ENCODE measurements at regions not wholly inside any gene's neighbourhood (a gene's known extent, or its start where the extent isn't known, plus 50 kb on each side); places are given as distances from the start of the nearest gene placed in this dataset.
A peak's percentile ranks its signal among the peaks of the same experiment; 100 is the strongest.

DNA sequence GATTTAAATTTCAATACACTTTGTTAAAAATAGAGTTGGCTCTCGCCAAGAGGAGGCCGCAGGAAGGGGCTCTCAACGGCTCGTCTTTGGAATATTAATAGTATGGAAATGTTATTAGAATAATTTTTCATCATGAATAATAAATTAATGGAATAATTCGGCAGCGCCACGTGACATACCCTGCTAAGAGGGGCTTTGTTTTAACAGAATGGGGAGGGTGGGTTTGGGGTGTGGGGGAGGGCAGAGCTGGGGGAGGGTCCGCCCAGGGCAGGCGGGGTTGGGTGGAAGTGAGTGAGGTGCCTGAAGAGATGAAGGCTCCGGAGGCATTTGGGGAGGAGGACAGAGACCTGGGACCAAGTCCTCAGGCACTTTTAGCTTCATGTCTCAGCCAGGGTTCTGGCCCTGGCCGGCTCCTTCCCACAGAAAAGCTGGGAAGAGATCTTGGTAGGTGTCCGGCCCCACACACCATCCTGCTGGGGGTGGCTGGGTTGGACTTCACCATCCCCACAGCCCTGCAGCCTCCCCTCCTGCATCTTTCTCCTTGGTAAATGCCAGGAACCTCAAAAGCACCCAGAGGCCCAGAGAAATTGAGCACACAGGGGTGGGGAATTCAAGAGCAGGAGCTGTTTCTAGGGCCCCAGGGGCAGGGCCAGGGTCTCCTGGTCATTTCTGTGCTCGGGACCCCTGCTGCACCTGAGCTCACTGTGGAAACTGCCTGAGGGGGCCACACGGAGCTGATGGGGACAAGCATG lies 93.6 kb upstream of the BHLHE23 start:
- H3K4me3 Mint-ChIP-seq = peak overlapping the region in 3 of 10 donors; percentile 9 to 14 (median 13)
- H3K27me3 ChIP-seq (ENCODE audit: control insufficient read depth in 2 of 2, insufficient read depth in 2 of 2, low read length in 2 of 2) = no peaks in the 10 kb centered on the region
- intact Hi-C loops (cut with micrococcal nuclease) = loop anchor here in 1 of 2 donors (5.0 to 10.0 kb wide), 5 partner anchors 146 to 863 kb away; partner anchors contain the start of genes ADRM1, DIDO1, OSBPL2 and SLC17A9
- ATAC-seq (no peak), DNase-seq (no peak)
- H3K4me3 ChIP-seq (ENCODE audit: low read length) = no peak overlapping the region
- no peaks in the 10 kb centered on the region for H3K27me3 Mint-ChIP-seq
- H3K27ac Mint-ChIP-seq = peak overlapping the region in 3 of 9 donors; percentile 47 to 72 (median 70)
- peaks cover 0 to 7% (median 0%) of the 10 kb centered on the region in 11 donors for H3K9me3 Mint-ChIP-seq
- H3K4me1 ChIP-seq (ENCODE audit: control insufficient read depth in 2 of 2, insufficient read depth in 2 of 2, low read length in 2 of 2) = no peaks in the 10 kb centered on the region
- H3K9me3 ChIP-seq (ENCODE audit: control insufficient read depth in 2 of 3, low read length in 3 of 3) = no peaks in the 10 kb centered on the region
- ChIA-PET POLR2A (no interaction called here), CTCF (no interaction called here)
- no peak overlapping the region for H3K27ac ChIP-seq (ENCODE audit: low read depth, low read length)
- peaks cover 0 to 8% (median 5%) of the 10 kb centered on the region in 7 donors for H3K4me1 Mint-ChIP-seq
- peaks cover 0 to 3% (median 0%) of the 10 kb centered on the region in 5 donors for H3K36me3 Mint-ChIP-seq
- H3K36me3 ChIP-seq (ENCODE audit: control insufficient read depth in 2 of 3, insufficient read depth in 3 of 3, low read length in 3 of 3) = no peaks in the 10 kb centered on the region

DNA sequence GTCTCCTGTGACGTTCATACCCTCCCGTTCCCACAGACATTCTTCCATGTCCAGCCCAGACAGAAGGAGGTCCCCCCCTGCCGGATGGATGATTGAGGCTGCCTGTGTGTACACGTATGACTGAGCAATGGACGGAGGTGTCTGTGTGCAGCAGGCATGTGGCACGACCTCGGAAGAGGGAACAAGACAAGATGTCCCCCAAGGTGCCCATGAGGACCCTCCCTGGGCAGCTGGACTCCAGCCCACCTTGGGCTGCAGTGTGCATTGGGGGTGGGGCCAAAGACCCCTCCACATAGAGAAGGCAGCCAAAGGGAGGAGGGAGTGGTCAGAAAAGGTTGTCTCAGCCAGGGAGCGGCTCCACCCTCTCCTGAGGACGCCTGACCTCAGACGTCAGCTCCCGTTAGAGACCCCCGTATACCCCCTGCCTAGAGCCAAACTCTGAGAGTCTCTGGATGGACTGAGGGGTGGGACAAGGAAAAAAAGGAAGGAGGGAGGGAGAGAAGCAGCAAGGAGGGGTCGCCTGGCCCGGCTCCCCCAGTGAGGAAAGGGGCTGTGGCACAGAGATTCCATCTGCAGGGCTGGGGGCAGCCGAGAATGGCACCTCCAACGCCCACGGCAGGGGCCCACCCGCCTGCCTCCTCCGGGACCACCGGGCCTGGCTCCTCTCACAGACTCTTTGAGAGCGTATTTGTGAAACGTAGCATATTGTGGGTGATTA lies 92.9 kb upstream of the BHLHE23 start:
- peak overlapping the region in 1 of 10 donors; percentile 32 for H3K4me3 Mint-ChIP-seq
- no peak overlapping the region for H3K4me3 ChIP-seq (ENCODE audit: low read length)
- H3K4me1 ChIP-seq (ENCODE audit: control insufficient read depth in 2 of 2, insufficient read depth in 2 of 2, low read length in 2 of 2) = no peaks in the 10 kb centered on the region
- intact Hi-C loops (cut with micrococcal nuclease) = loop anchor here in 1 of 2 donors (5.0 to 10.0 kb wide), 5 partner anchors 145 to 862 kb away; partner anchors contain the start of genes ADRM1, DIDO1, OSBPL2 and SLC17A9
- no peaks in the 10 kb centered on the region for H3K36me3 ChIP-seq (ENCODE audit: control insufficient read depth in 2 of 3, insufficient read depth in 3 of 3, low read length in 3 of 3)
- POLR2A ChIA-PET = no interaction called here
- CTCF ChIA-PET = no interaction called here
- H3K27ac Mint-ChIP-seq = peak overlapping the region in 2 of 9 donors; percentile 70 to 72
- H3K9me3 ChIP-seq (ENCODE audit: control insufficient read depth in 2 of 3, low read length in 3 of 3) = no peaks in the 10 kb centered on the region
- H3K9me3 Mint-ChIP-seq = peaks cover 0 to 7% (median 0%) of the 10 kb centered on the region in 11 donors
- DNase-seq = peak in 1 of 9 donors; percentile 14
- peaks cover 0 to 2% (median 0%) of the 10 kb centered on the region in 5 donors for H3K27me3 Mint-ChIP-seq
- no peak overlapping the region for H3K27ac ChIP-seq (ENCODE audit: low read depth, low read length)
- no peak for ATAC-seq
- H3K36me3 Mint-ChIP-seq = peaks cover 0 to 3% (median 0%) of the 10 kb centered on the region in 5 donors
- no peaks in the 10 kb centered on the region for H3K27me3 ChIP-seq (ENCODE audit: control insufficient read depth in 2 of 2, insufficient read depth in 2 of 2, low read length in 2 of 2)
- H3K4me1 Mint-ChIP-seq = peaks cover 0 to 8% (median 5%) of the 10 kb centered on the region in 7 donors

DNA sequence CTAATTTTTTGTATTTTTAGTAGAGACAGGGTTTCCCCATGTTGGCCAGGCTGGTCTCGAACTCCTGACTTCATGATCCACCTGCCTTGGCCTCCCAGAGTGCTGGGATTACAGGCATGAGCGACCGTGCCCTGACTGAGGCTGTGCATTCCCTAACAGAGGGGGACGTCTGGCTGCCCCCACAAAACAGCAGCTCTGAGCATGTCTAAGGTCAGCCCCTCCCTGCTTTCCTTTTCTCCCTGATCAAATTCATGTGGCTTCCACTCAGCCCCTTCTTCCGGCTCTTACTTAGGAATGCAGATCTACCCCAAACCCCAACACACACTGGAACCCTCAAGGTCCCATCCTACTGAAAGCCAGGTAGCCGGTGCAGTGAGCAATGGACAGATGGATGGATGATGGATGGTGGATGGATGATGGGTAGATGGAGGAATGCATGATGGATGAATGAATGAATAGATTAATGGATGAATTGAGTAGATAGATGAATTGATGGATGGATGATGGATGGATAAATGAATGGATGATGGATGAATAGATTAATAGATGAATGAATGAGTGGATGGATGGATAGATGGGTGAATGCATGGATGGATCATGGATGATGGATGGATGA lies 91.5 kb upstream of the BHLHE23 start:
- intact Hi-C loops (cut with micrococcal nuclease) = no loop called here
- ChIA-PET CTCF (no interaction called here), POLR2A (no interaction called here)
- Histone ChIP-seq H3K27me3 (ENCODE audit: control insufficient read depth in 2 of 2, insufficient read depth in 2 of 2, low read length in 2 of 2) (no peaks in the 10 kb centered on the region), H3K36me3 (ENCODE audit: control insufficient read depth in 2 of 3, insufficient read depth in 3 of 3, low read length in 3 of 3) (no peaks in the 10 kb centered on the region), H3K27ac (ENCODE audit: low read depth, low read length) (no peak overlapping the region), H3K9me3 (ENCODE audit: control insufficient read depth in 2 of 3, low read length in 3 of 3) (no peaks in the 10 kb centered on the region), H3K4me3 (ENCODE audit: low read length) (no peak overlapping the region), H3K4me1 (ENCODE audit: control insufficient read depth in 2 of 2, insufficient read depth in 2 of 2, low read length in 2 of 2) (no peaks in the 10 kb centered on the region)
- no peak overlapping the region for H3K4me3 Mint-ChIP-seq
- no peak for ATAC-seq
- H3K27me3 Mint-ChIP-seq = peaks cover 0 to 3% (median 0%) of the 10 kb centered on the region in 5 donors
- H3K27ac Mint-ChIP-seq = no peak overlapping the region
- H3K4me1 Mint-ChIP-seq = peaks cover 0 to 8% (median 5%) of the 10 kb centered on the region in 7 donors
- no peak for DNase-seq
- peaks cover 0 to 7% (median 0%) of the 10 kb centered on the region in 11 donors for H3K9me3 Mint-ChIP-seq
- peaks cover 0 to 2% (median 0%) of the 10 kb centered on the region in 5 donors for H3K36me3 Mint-ChIP-seq

DNA sequence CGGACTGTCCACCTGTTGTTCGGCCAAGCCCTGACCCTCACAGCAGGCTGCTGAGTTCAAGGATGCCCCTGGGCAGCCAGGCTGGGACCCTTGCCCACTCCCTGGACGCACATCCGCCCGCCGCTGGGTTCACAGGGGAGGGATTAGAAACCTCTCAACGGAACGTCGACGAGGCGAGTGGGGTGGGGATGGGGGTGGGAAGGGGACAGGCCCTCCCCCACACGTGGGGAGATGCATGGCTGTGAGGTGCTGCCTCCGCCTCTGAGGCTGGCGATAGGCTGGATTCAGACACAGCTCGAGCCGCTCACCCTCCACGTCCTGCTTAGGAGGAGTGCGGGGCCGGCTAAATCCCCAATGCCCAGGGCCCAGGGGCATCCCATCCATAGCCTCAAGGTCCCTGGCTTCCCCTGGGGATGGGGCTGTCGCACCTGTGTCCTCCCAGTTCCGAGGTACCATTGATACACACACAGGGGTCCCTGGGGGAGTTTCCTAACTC lies 90.6 kb upstream of the BHLHE23 start:
- ChIA-PET CTCF (no interaction called here), POLR2A (no interaction called here)
- intact Hi-C loops (cut with micrococcal nuclease) = no loop called here
- Histone ChIP-seq H3K27ac (ENCODE audit: low read depth, low read length) (no peak overlapping the region), H3K4me1 (ENCODE audit: control insufficient read depth in 2 of 2, insufficient read depth in 2 of 2, low read length in 2 of 2) (no peaks in the 10 kb centered on the region), H3K4me3 (ENCODE audit: low read length) (no peak overlapping the region), H3K36me3 (ENCODE audit: control insufficient read depth in 2 of 3, insufficient read depth in 3 of 3, low read length in 3 of 3) (no peaks in the 10 kb centered on the region), H3K27me3 (ENCODE audit: control insufficient read depth in 2 of 2, insufficient read depth in 2 of 2, low read length in 2 of 2) (no peaks in the 10 kb centered on the region), H3K9me3 (ENCODE audit: control insufficient read depth in 2 of 3, low read length in 3 of 3) (no peaks in the 10 kb centered on the region)
- Mint-ChIP-seq H3K27me3 (peaks cover 0 to 7% (median 0%) of the 10 kb centered on the region in 5 donors), H3K4me1 (peaks cover 0 to 6% (median 5%) of the 10 kb centered on the region in 7 donors), H3K4me3 (no peak overlapping the region), H3K9me3 (peaks cover 0 to 7% (median 0%) of the 10 kb centered on the region in 11 donors), H3K27ac (no peak overlapping the region), H3K36me3 (no peaks in the 10 kb centered on the region)
- ATAC-seq (no peak), DNase-seq (peak in 1 of 9 donors; percentile 16)

DNA sequence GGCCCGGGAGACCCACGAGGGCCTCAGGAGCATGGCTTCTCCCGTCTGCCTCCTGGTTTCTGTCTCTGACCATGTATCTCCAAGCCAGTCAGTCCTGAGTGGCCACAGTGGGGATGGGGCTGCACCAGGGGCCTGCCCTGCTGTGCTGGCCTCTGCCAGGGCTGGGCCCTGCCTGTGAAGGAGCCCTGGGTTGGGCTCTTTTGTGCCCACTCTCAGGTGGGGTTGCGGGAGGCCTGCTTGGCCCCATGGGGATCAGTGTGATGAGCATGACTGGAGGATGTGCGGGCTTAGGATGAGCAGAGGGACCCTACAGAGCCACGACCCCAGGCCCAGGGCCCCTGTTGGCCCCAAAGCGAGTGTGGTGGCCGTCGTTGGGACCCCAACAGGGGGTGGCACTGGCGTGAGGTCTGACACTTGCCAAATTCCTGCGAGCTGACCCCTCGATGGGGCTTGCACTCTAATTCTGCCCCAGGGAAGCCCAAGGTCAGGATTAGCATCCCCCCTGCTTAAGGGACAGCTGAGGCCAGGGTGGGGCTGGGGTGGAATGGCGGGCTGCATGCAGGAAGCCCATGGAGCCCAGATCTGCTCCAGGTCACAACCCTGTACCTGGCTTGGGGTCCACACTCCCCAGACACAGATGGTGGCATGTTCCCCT lies 90.0 kb upstream of the BHLHE23 start:
- no peaks in the 10 kb centered on the region for H3K36me3 Mint-ChIP-seq
- H3K9me3 Mint-ChIP-seq = peaks cover 0 to 4% (median 0%) of the 10 kb centered on the region in 11 donors
- ATAC-seq (no peak), DNase-seq (peak in 1 of 9 donors; percentile 18)
- H3K9me3 ChIP-seq (ENCODE audit: control insufficient read depth in 2 of 3, low read length in 3 of 3) = no peaks in the 10 kb centered on the region
- H3K4me1 ChIP-seq (ENCODE audit: control insufficient read depth in 2 of 2, insufficient read depth in 2 of 2, low read length in 2 of 2) = no peaks in the 10 kb centered on the region
- no peak overlapping the region for H3K27ac ChIP-seq (ENCODE audit: low read depth, low read length)
- H3K27me3 ChIP-seq (ENCODE audit: control insufficient read depth in 2 of 2, insufficient read depth in 2 of 2, low read length in 2 of 2) = no peaks in the 10 kb centered on the region
- H3K36me3 ChIP-seq (ENCODE audit: control insufficient read depth in 2 of 3, insufficient read depth in 3 of 3, low read length in 3 of 3) = no peaks in the 10 kb centered on the region
- POLR2A ChIA-PET = no interaction called here
- H3K4me3 Mint-ChIP-seq = no peak overlapping the region
- peaks cover 0 to 7% (median 0%) of the 10 kb centered on the region in 5 donors for H3K27me3 Mint-ChIP-seq
- intact Hi-C loops (cut with micrococcal nuclease) = no loop called here
- no peak overlapping the region for H3K4me3 ChIP-seq (ENCODE audit: low read length)
- H3K4me1 Mint-ChIP-seq = peaks cover 0 to 5% (median 4%) of the 10 kb centered on the region in 7 donors
- CTCF ChIA-PET = no interaction called here
- no peak overlapping the region for H3K27ac Mint-ChIP-seq

Data from naive thymus-derived CD4-positive, alpha-beta T cell (primary cell).